Keratinocyte (primary cell): ENCODE measurements at regions not wholly inside any gene's neighbourhood (a gene's known extent, or its start where the extent isn't known, plus 50 kb on each side); places are given as distances from the start of the nearest gene placed in this dataset.

Experiments
- DNase-seq: peaks from one replicate; pipeline ENCODE4 v3.0.0-alpha.2; 2011; ENCODE audit warnings: low read depth, missing footprints, low spot score
- FAIRE-seq: peaks from 2 replicates; lab custom pipeline; 2011; peaks lifted over from hg19 to GRCh38; lab: Jason Lieb, UNC
- H2AFZ ChIP-seq: 2 replicates; pipeline ENCODE4 v1.6.0; 2012; ENCODE audit warnings: low read length, control low read depth, inconsistent platforms; ENCODE audit not compliant: control insufficient read depth
- H3K27ac ChIP-seq: 2 replicates; pipeline ENCODE4 v1.5.1; 2011; ENCODE audit warnings: low read length; ENCODE audit not compliant: control insufficient read depth, insufficient read depth
- H3K27me3 ChIP-seq: 3 replicates; pipeline ENCODE4 v1.6.0; 2011; ENCODE audit warnings: low read length; ENCODE audit not compliant: control insufficient read depth, insufficient read depth; ENCODE audit errors: extremely low read depth
- H3K36me3 ChIP-seq, 2 experiments: 2 replicates in 1 of 2; 3 replicates in 1 of 2; pipeline ENCODE4 v1.5.1; 2011; ENCODE audit warnings: low read length in 2 of 2, mild to moderate bottlenecking in 1 of 2; ENCODE audit not compliant: control insufficient read depth in 2 of 2, insufficient read depth in 2 of 2; ENCODE audit errors: extremely low read depth in 1 of 2
- H3K4me1 ChIP-seq: 3 replicates; pipeline ENCODE4 v1.5.1; 2011; ENCODE audit warnings: low read length; ENCODE audit not compliant: control insufficient read depth, insufficient read depth; ENCODE audit errors: extremely low read depth
- H3K4me2 ChIP-seq: 3 replicates; pipeline ENCODE4 v1.6.0; 2011; ENCODE audit warnings: low read depth, low read length; ENCODE audit not compliant: control insufficient read depth, insufficient read depth; ENCODE audit errors: extremely low read depth
- H3K4me3 ChIP-seq, 3 experiments: fragments of 200-600 bp in 1 of 3; sonication (generic) in 1 of 3; 2 replicates in 2 of 3; 3 replicates in 1 of 3; pipeline ENCODE4 v1.5.1; 2011 to 2016; ENCODE audit warnings: low read length in 3 of 3, mild to moderate bottlenecking in 3 of 3, control low read depth in 2 of 3, inconsistent platforms in 1 of 3, low read depth in 1 of 3, mixed read lengths in 1 of 3, mixed run types in 1 of 3, moderate library complexity in 1 of 3; ENCODE audit not compliant: control insufficient read depth in 2 of 3, insufficient read depth in 2 of 3; ENCODE audit errors: extremely low read depth in 1 of 3
- H3K79me2 ChIP-seq: 2 replicates; pipeline ENCODE4 v1.6.0; 2012; ENCODE audit warnings: low read length; ENCODE audit not compliant: control insufficient read depth, insufficient read depth
- H3K9ac ChIP-seq: 3 replicates; pipeline ENCODE4 v1.6.0; 2011; ENCODE audit warnings: low read length; ENCODE audit not compliant: control insufficient read depth, insufficient read depth; ENCODE audit errors: extremely low read depth
- H3K9me1 ChIP-seq: 3 replicates; pipeline ENCODE4 v1.6.0; 2011; ENCODE audit warnings: low read length; ENCODE audit not compliant: control insufficient read depth, insufficient read depth; ENCODE audit errors: extremely low read depth
- H3K9me3 ChIP-seq: 2 replicates; pipeline ENCODE4 v1.5.1; 2012; ENCODE audit warnings: low read depth, low read length; ENCODE audit not compliant: control insufficient read depth
- H4K20me1 ChIP-seq: 3 replicates; pipeline ENCODE4 v1.6.0; 2011; ENCODE audit warnings: low read length; ENCODE audit not compliant: control insufficient read depth, insufficient read depth; ENCODE audit errors: extremely low read depth
- CTCF ChIP-seq, 3 experiments: IDR thresholded peaks in 1 of 3; conservative IDR thresholded peaks in 1 of 3; optimal IDR thresholded peaks in 1 of 3; 2 replicates in 2 of 3; 3 replicates in 1 of 3; pipeline versions ENCODE3 to v1.5.1; 2011; ENCODE audit warnings: low read length in 3 of 3, mild to moderate bottlenecking in 3 of 3, moderate library complexity in 2 of 3, control low read depth in 1 of 3, inconsistent platforms in 1 of 3; ENCODE audit not compliant: insufficient read depth in 2 of 3; ENCODE audit errors: extremely low read depth in 1 of 3
- EZH2 ChIP-seq: IDR thresholded peaks from one replicate; pipeline ENCODE4 v1.6.1; 2012; ENCODE audit warnings: inconsistent platforms, mild to moderate bottlenecking, low read length, moderate library complexity
- dilution Hi-C: fragments of 300-500 bp; cut with MboI; formaldehyde crosslinking; loops from one replicate; pipeline ENCODE4 v1.7.0; 2020; ENCODE audit warnings: low sequenced_read_pairs; ENCODE audit not compliant: extremely low pct_ligation_motif_present

DNA sequence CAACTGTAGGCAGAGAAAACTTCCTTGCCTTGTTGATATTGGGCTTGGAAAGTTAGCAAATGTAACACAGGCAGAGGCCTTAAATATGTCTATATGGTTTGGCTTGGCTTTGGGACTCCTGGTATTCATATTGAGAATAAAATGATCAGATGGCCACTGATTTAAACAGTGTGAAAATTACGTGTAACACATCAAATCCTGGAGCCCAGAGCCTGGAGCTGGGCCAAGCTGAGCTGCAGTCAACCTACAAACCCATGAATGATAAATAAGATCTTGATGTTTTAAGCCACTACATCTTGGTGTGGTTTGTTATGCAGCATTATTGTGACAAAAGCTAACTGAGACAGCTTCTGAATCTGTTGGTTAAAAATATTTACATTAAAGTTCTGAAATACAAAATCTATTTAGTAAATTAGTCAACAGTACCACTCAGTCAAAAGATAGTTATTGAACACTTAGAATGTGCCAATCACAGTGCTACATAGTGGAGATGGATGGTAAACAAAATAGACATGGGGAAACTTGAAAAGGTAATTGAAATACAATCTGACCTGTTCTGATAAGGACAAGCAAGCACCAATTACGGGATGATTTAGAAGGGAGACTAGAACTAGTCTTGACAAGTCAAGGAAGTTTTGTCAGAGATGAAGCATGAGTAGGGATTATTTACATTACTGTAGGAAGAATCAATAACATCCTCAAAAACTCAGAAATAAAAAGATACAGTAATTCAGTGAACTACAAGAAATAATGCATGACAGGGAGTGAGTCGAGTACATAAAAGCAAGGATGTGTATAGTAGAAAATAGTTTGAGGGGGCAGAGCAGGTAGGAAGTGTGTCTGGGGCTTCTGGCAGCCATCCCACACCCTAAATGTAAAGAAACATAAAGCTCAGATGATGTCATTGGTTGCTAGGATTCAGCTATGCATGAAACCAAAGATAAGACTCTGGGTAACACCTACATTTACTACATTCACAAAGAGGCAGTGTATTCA is 157.7 kb downstream of the HNMT start:
- TF ChIP-seq EZH2 (no peak), CTCF (optimal IDR thresholded peaks at IDR 0.05 in 1 of 3, IDR thresholded peaks at IDR 0.05 in 1 of 3, conservative IDR thresholded peaks at IDR 0.05 in 1 of 3; ENCODE audit: extremely low read depth in 1 of 3, insufficient read depth in 2 of 3, low read length in 3 of 3) (no peak)
- Histone ChIP-seq H3K27me3 (no peaks in the 10 kb centered on the region), H3K27ac (peak overlapping the region; percentile 91), H3K9me3 (no peaks in the 10 kb centered on the region), H4K20me1 (no peaks in the 10 kb centered on the region), H3K9me1 (no peaks in the 10 kb centered on the region), H2AFZ (peak overlapping the region; percentile 80), H3K79me2 (no peaks in the 10 kb centered on the region), H3K9ac (peak overlapping the region; percentile 64), H3K4me1 (peaks cover 24% of the 10 kb centered on the region), H3K36me3 (no peaks in the 10 kb centered on the region), H3K4me3 (peak overlapping the region in 1 of 3 experiments; percentile 15), H3K4me2 (peak overlapping the region; percentile 79)
- DNase-seq (no peak), FAIRE-seq (peak; percentile 96)
- dilution Hi-C loops: no loop called here

- no peak for TF ChIP-seq CTCF (optimal IDR thresholded peaks at IDR 0.05 in 1 of 3, IDR thresholded peaks at IDR 0.05 in 1 of 3, conservative IDR thresholded peaks at IDR 0.05 in 1 of 3; ENCODE audit: extremely low read depth in 1 of 3, insufficient read depth in 2 of 3, low read length in 3 of 3)
- TF ChIP-seq EZH2: no peak
- dilution Hi-C loops: no loop called here
- Histone ChIP-seq H3K36me3 (no peaks in the 10 kb centered on the region), H3K27me3 (no peaks in the 10 kb centered on the region), H3K27ac (peak overlapping the region; percentile 91), H3K9me3 (no peaks in the 10 kb centered on the region), H4K20me1 (no peaks in the 10 kb centered on the region), H3K79me2 (no peaks in the 10 kb centered on the region), H3K4me1 (peaks cover 24% of the 10 kb centered on the region), H3K9me1 (no peaks in the 10 kb centered on the region), H3K9ac (peak overlapping the region; percentile 64), H2AFZ (peak overlapping the region; percentile 80), H3K4me3 (peak overlapping the region in 2 of 3 experiments; percentile 15 to 29), H3K4me2 (peak overlapping the region; percentile 79)
- no peak for DNase-seq
- FAIRE-seq: peak; percentile 56
These were observed 158.6 kb downstream of the HNMT start for GRCh38 chr2:138122891-138123290.
